ENCODE measurements at regions not wholly inside any gene's neighbourhood (a gene's known extent, or its start where the extent isn't known, plus 50 kb on each side); places are given as distances from the start of the nearest gene placed in this dataset.

GRCh38 chr15:95869920-95870319, 460.6 kb upstream of the NR2F2 start:
- DNase-seq (ENCODE audit: low spot score): no peak

- DNase-seq (ENCODE audit: low spot score): no peak
These were observed 458.1 kb upstream of the NR2F2 start for GRCh38 chr15:95872366-95872771.

- no peak for DNase-seq (ENCODE audit: low spot score)
These were observed 455.9 kb upstream of the NR2F2 start for GRCh38 chr15:95874637-95875036.

GRCh38 chr15:95875121-95875643, 455.3 kb upstream of the NR2F2 start:
- DNase-seq (ENCODE audit: low spot score): no peak

- DNase-seq (ENCODE audit: low spot score): no peak
These were observed 450.4 kb upstream of the NR2F2 start for GRCh38 chr15:95880031-95880570.

- DNase-seq (ENCODE audit: low spot score): no peak
These were observed 449.9 kb upstream of the NR2F2 start for GRCh38 chr15:95880630-95881029.

GRCh38 chr15:95883064-95883463, 447.4 kb upstream of the NR2F2 start:
- no peak for DNase-seq (ENCODE audit: low spot score)

GRCh38 chr15:95884276-95884675, 446.2 kb upstream of the NR2F2 start:
- no peak for DNase-seq (ENCODE audit: low spot score)

GRCh38 chr15:95887666-95888390, 442.7 kb upstream of the NR2F2 start:
- DNase-seq (ENCODE audit: low spot score): no peak

- no peak for DNase-seq (ENCODE audit: low spot score)
These were observed 441.7 kb upstream of the NR2F2 start for GRCh38 chr15:95888762-95889161.

- no peak for DNase-seq (ENCODE audit: low spot score)
These were observed 436.0 kb upstream of the NR2F2 start for GRCh38 chr15:95894407-95894956.

- no peak for DNase-seq (ENCODE audit: low spot score)
These were observed 435.0 kb upstream of the NR2F2 start for GRCh38 chr15:95895508-95895907.

GRCh38 chr15:95897651-95898050, 432.8 kb upstream of the NR2F2 start:
- DNase-seq (ENCODE audit: low spot score): no peak

GRCh38 chr15:95898761-95899160, 431.7 kb upstream of the NR2F2 start:
- DNase-seq (ENCODE audit: low spot score): no peak

GRCh38 chr15:95901271-95901670, 429.2 kb upstream of the NR2F2 start:
- no peak for DNase-seq (ENCODE audit: low spot score)

- DNase-seq (ENCODE audit: low spot score): no peak
These were observed 427.9 kb upstream of the NR2F2 start for GRCh38 chr15:95902606-95903005.

GRCh38 chr15:95903352-95903751, 427.1 kb upstream of the NR2F2 start:
- DNase-seq (ENCODE audit: low spot score): no peak

- DNase-seq (ENCODE audit: low spot score): no peak
These were observed 419.8 kb upstream of the NR2F2 start for GRCh38 chr15:95910643-95911212.

- DNase-seq (ENCODE audit: low spot score): no peak
These were observed 418.8 kb upstream of the NR2F2 start for GRCh38 chr15:95911570-95912279.

- no peak for DNase-seq (ENCODE audit: low spot score)
These were observed 418.2 kb upstream of the NR2F2 start for GRCh38 chr15:95912280-95912625.

GRCh38 chr15:95912728-95913127, 417.8 kb upstream of the NR2F2 start:
- DNase-seq (ENCODE audit: low spot score): no peak

- no peak for DNase-seq (ENCODE audit: low spot score)
These were observed 413.9 kb upstream of the NR2F2 start for GRCh38 chr15:95916568-95916967.

- no peak for DNase-seq (ENCODE audit: low spot score)
These were observed 412.0 kb upstream of the NR2F2 start for GRCh38 chr15:95918525-95918924.
